NCI-H187 (cell line): ENCODE measurements at regions not wholly inside any gene's neighbourhood (a gene's known extent, or its start where the extent isn't known, plus 50 kb on each side); places are given as distances from the start of the nearest gene placed in this dataset.

Source experiments
- DNase-seq, 2 experiments: peaks; one replicate each; lab custom pipeline; 2025; lab: John Stamatoyannopoulos, UW

- no peak for DNase-seq
These were observed 74.1 kb upstream of the SALL4 start for GRCh38 chr20:51876313-51876940.

DNA sequence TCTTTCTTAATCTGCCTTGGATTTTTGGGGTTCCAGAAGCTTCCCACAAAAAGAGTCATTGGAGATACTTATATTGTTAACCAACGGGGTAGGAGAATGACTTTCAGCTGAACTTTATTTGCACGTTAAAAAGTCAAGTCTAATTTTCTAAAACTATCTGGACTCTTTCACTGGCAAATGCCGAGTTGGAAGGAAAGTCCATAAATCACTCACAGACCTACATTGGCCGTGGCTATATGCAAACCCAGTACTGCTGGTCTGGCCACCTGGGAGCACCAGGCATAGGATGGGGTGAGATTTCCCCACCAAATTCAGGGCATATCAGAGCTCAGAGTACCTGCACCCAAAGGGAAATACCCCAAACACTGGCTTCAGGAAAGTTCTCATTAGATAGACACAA lies 71.3 kb upstream of the SALL4 start:
- DNase-seq = no peak

DNA sequence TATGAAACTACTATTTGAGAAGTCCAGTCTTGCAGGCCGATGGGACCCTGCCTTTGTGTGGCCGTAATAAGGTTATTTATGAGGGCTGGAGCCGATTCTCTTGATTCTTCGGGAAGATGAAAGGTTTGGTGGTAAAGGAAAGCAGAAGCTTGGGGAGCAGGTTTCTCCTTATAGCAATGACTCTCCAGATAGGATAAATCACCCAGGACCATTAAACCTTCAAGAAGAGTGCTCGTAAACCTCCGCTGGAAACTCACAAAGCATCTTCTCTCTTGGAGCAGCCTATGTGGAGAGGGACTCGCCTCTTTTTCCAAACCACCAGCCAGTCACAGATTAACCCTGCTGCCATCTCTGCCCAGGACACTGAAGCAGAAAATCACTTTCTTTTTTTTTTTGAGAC lies 69.6 kb upstream of the SALL4 start:
- no peak for DNase-seq

DNA sequence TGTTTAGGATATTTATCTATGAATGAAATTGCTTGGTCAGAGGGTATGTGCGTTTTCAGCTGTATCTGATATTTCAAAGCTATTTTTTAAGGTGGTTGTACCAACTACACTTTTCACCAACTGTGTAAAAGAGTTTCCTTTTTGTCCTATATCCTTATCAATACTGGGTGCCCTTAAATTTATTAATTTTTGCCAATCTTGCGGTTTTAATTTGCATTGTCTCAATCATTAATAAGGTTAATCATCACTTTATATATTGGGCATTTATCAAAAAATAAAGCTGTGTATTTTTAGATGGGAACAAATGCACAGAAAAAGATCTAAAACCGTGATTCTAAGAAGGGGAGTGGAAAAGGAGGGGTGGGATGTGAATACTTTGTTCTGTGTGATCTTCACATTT lies 66.7 kb upstream of the SALL4 start:
- DNase-seq = no peak

DNA sequence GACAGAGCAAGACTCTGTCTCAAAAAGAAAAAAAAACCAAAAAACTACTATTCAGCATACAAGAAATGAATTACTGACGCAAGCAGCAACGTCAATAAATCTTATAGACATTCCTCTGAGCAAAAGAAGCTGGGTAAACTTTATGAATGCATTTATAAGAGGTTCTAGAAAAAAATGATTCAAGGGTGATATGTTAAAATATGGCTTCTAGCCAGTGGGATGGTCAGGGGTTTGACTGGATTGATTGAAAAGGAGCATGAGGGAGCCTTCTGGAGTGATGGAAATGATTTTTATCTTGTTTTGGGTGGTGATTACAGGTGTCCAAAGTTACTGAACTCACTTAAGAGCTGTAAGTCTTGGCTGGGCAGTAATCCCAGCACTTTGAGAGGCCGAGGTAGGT lies 64.9 kb upstream of the SALL4 start:
- DNase-seq = no peak

DNA sequence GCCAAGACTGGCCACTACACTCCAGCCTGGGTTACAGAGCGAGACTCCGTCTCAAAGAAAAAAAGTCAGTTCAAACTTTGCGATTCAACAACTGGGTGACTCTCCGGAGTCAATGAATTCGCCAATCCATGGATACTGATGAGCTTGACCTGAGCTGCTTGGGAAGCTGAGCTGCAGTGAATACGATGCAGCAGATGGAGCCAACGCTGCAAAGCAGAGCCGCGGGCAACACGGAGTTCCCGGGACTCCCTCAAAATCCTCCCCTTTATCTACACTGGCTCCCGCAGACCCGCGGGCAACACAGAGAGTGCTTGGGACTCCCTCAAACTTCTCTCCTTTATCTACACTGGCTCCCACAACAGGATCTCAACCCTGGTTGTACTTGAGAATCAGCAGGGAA lies 62.6 kb upstream of the SALL4 start:
- no peak for DNase-seq

DNA sequence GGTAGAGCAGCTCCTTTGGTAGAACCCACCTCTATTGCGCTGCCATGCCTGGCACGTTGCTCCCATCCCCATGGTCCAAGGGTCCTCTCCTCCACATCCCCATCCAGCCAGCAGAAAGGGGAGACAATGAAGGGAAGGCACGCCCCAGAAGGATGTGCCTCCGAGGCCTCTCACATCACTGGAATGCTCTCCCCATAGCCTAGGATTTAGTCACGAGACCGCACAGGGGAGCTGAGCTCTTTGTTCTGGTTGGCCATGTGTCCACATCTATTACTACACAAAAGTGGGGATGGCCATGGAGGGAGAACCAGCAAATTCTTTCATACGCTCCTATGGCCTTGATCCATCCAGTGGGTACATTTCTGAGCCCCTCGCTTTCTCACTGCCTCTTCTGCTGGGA lies 60.5 kb upstream of the SALL4 start:
- no peak for DNase-seq

- DNase-seq = no peak
These were observed 59.6 kb upstream of the SALL4 start for GRCh38 chr20:51861726-51862466.

GRCh38 chr20:51860111-51860882 lies 58.0 kb upstream of the SALL4 start:
- DNase-seq = no peak

GRCh38 chr20:51856432-51856831 lies 54.1 kb upstream of the SALL4 start:
- DNase-seq = no peak

GRCh38 chr20:51854921-51855320 lies 52.6 kb upstream of the SALL4 start:
- no peak for DNase-seq
